ENCODE measurements at regions not wholly inside any gene's neighbourhood (a gene's known extent, or its start where the extent isn't known, plus 50 kb on each side); places are given as distances from the start of the nearest gene placed in this dataset.
"Not testable (repeated sequence)": the region's sequence is repeated elsewhere in the genome, so short reads cannot be mapped to it uniquely, and the experiment has no call there.

DNA sequence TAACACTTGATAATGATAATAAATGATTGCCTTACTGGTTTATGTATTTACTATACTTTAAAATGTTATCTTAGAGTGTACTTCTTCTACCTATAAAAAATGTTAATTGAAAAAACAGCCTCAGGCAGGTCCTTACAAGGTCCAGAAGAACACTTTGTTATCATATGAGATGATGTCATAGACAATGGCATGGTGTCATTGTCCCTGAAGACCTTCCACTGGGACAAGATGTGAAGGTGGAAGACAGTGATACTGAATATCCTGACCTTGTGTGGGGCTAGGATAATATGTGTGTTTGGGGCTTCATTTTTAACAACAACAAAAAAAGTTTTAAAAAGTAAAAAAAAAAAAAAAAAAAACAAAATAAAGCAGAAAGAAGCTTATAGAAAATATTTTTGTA is 342.2 kb upstream of the KYNU start:
- no peaks in the 10 kb centered on the region for H3K9me3 Mint-ChIP-seq

DNA sequence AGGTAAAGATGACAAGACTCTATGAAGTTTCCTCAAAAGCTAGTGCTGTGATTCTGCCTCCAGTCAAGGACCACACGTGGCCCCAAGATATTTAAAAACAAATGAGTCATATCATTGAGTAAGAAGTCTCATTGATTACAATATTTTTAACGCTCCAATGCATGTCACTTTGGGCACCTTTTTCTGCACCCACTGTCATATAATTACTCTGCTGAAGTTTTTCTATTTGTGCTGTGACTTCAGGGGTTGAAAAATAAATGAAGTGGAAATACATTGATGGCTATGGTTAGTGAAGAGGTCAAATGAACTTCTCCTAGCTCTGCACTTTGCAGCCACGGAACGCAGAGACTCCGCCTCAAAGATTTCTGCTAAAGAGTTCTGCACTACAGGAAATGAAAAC is 344.3 kb upstream of the KYNU start:
- DNase-seq = no peak
- Mint-ChIP-seq H3K36me3 (ENCODE audit: low read depth) (no peaks in the 10 kb centered on the region), H3K27me3 (no peaks in the 10 kb centered on the region), H3K4me1 (no peaks in the 10 kb centered on the region), H3K4me3 (no peak overlapping the region), H3K9me3 (no peaks in the 10 kb centered on the region), H3K27ac (no peak overlapping the region)
- intact Hi-C loops (cut with micrococcal nuclease) = no loop called here

More for the DNA sequence above, 342.2 kb upstream of the KYNU start:
- intact Hi-C loops (cut with micrococcal nuclease) = no loop called here
- Mint-ChIP-seq H3K36me3 (ENCODE audit: low read depth) (no peaks in the 10 kb centered on the region), H3K4me3 (no peak overlapping the region), H3K27ac (no peak overlapping the region), H3K4me1 (no peaks in the 10 kb centered on the region), H3K27me3 (no peaks in the 10 kb centered on the region)
- DNase-seq = no peak

DNA sequence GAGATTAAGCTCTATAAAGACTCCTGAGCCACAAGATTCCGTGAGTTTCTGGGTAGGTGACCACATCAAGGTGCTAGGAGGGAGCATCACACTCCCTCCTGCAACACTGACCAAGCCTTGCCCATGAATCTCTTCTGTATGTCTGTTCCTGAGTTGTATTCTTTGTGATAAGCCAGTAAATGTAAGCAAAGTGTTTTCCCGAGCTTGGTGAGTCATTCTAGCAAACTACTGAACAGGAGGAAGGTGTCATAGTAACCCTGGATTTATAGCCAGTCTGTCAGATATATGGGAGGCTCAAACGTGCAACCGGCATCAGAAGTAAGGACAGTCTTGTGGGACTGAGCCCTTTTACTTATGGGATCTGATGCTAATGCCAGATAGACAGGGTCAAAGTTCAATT is 346.1 kb upstream of the KYNU start:
- H3K4me1 Mint-ChIP-seq = no peaks in the 10 kb centered on the region
- intact Hi-C loops (cut with micrococcal nuclease) = no loop called here
- no peak overlapping the region for H3K27ac Mint-ChIP-seq

GRCh38 chr2:142525720-142526119 is 351.7 kb upstream of the KYNU start:
- Mint-ChIP-seq H3K9me3 (no peaks in the 10 kb centered on the region), H3K4me1 (no peaks in the 10 kb centered on the region), H3K4me3 (no peak overlapping the region), H3K27me3 (no peaks in the 10 kb centered on the region), H3K27ac (no peak overlapping the region), H3K36me3 (ENCODE audit: low read depth) (no peaks in the 10 kb centered on the region)
- DNase-seq = no peak
- intact Hi-C loops (cut with micrococcal nuclease) = no loop called here

More for the DNA sequence above, 346.1 kb upstream of the KYNU start:
- no peak for DNase-seq
- Mint-ChIP-seq H3K36me3 (ENCODE audit: low read depth) (no peaks in the 10 kb centered on the region), H3K27me3 (no peaks in the 10 kb centered on the region), H3K9me3 (no peaks in the 10 kb centered on the region), H3K4me3 (no peak overlapping the region)

DNA sequence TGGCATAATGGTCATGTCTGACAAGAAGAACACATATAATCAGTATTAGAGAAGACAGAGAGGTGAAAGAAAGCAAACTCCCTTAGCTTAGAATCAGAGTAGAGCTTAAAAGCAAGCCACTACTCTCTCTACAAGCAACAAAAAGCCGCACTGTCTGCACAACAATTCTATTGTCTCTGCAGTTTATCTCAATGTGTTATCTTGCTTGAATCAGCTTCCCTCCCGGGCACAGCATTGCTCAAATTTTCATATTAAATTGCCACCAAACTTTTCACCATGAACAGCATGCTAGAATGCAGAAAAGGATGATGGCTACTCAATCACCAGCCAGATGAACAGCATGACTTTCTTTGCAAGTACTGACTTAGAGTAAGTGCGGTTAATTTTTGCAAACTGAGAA is 356.0 kb upstream of the KYNU start:
- Mint-ChIP-seq H3K4me3 (no peak overlapping the region), H3K27me3 (no peaks in the 10 kb centered on the region), H3K36me3 (ENCODE audit: low read depth) (no peaks in the 10 kb centered on the region), H3K27ac (no peak overlapping the region), H3K9me3 (no peaks in the 10 kb centered on the region), H3K4me1 (no peaks in the 10 kb centered on the region)
- intact Hi-C loops (cut with micrococcal nuclease) = no loop called here
- no peak for DNase-seq

GRCh38 chr2:142515493-142515892 is 362.0 kb upstream of the KYNU start:
- Mint-ChIP-seq H3K27ac (no peak overlapping the region), H3K9me3 (no peaks in the 10 kb centered on the region)

DNA sequence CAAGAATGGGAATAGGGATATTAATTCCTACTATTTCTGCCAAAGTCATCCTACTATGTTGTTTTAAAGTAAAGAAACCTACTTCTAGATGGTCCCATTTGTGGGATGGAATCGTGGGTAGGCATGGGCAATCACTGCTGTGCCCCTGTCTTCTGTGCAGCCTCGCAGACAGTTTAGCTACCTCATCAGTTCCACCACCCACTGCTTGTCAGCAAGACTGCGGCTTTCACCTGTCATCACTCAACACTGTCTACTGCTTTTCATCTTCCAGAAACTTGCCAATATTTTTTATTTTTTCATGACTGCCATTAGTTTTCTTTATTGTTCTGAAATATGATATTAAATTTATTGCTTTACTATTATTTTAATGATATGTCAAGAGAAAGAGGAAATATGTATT is 368.1 kb upstream of the KYNU start:
- H3K9me3 Mint-ChIP-seq = no peaks in the 10 kb centered on the region
- intact Hi-C loops (cut with micrococcal nuclease) = no loop called here
- no peak overlapping the region for H3K27ac Mint-ChIP-seq
- no peak overlapping the region for H3K4me3 Mint-ChIP-seq
- no peak for DNase-seq
- no peaks in the 10 kb centered on the region for H3K4me1 Mint-ChIP-seq
- no peaks in the 10 kb centered on the region for H3K36me3 Mint-ChIP-seq (ENCODE audit: low read depth)
- no peaks in the 10 kb centered on the region for H3K27me3 Mint-ChIP-seq

More at GRCh38 chr2:142515493-142515892, 362.0 kb upstream of the KYNU start:
- H3K36me3 Mint-ChIP-seq (ENCODE audit: low read depth) = no peaks in the 10 kb centered on the region
- DNase-seq = no peak
- H3K4me3 Mint-ChIP-seq = no peak overlapping the region
- no peaks in the 10 kb centered on the region for H3K4me1 Mint-ChIP-seq
- no peaks in the 10 kb centered on the region for H3K27me3 Mint-ChIP-seq
- intact Hi-C loops (cut with micrococcal nuclease) = no loop called here

- Mint-ChIP-seq H3K4me1 (no peaks in the 10 kb centered on the region), H3K4me3 (no peak overlapping the region), H3K9me3 (no peaks in the 10 kb centered on the region), H3K27ac (no peak overlapping the region), H3K36me3 (ENCODE audit: low read depth) (no peaks in the 10 kb centered on the region), H3K27me3 (no peaks in the 10 kb centered on the region)
- intact Hi-C loops (cut with micrococcal nuclease) = no loop called here
- no peak for DNase-seq
These were observed 372.7 kb upstream of the KYNU start for GRCh38 chr2:142504754-142505153.

DNA sequence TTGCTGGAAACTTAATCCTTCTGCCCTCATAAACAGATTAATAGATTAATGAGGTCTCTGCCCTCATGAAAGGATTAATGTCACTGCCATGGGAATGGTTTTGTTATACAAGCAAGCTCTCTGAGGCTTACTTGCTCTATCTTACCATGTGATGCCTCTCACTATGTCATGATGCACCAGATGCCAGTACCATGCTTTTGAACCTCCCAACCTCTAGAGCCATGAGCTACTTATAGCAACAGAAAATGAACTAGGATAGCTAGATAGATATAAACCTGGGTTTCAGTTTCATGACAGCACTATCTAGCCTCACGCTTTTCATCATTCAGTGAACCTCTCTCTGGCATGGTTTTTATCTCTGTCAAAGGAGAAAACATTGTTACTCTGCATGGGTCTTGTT is 371.6 kb upstream of the LRP1B start:
- no peak for DNase-seq
- Mint-ChIP-seq H3K9me3 (no peaks in the 10 kb centered on the region), H3K36me3 (ENCODE audit: low read depth) (no peaks in the 10 kb centered on the region), H3K27ac (no peak overlapping the region), H3K27me3 (no peaks in the 10 kb centered on the region), H3K4me1 (no peaks in the 10 kb centered on the region), H3K4me3 (no peak overlapping the region)
- intact Hi-C loops (cut with micrococcal nuclease) = no loop called here

DNA sequence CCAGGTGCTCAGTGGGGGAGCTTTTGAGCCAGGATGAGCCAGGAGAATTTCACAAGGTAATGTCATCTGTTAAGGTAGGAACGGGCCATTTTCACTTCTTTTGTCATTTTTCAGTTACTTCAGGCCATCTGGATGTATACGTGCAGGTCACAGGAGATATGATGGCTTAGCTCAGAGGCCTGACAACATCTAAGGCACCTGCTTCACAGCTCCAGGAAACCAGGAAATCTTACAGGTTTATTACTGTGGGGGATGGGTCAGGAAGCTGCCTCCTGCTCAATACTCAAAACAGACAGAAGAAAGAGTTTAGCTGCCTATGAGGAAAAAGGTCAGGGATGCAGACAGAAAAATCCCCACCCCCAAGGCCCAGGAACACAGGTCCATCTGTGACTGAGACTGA is 364.3 kb upstream of the LRP1B start:
- Mint-ChIP-seq H3K27me3 (no peaks in the 10 kb centered on the region), H3K4me3 (no peak overlapping the region), H3K4me1 (no peaks in the 10 kb centered on the region), H3K36me3 (ENCODE audit: low read depth) (no peaks in the 10 kb centered on the region), H3K27ac (no peak overlapping the region), H3K9me3 (no peaks in the 10 kb centered on the region)
- no peak for DNase-seq
- intact Hi-C loops (cut with micrococcal nuclease) = no loop called here

DNA sequence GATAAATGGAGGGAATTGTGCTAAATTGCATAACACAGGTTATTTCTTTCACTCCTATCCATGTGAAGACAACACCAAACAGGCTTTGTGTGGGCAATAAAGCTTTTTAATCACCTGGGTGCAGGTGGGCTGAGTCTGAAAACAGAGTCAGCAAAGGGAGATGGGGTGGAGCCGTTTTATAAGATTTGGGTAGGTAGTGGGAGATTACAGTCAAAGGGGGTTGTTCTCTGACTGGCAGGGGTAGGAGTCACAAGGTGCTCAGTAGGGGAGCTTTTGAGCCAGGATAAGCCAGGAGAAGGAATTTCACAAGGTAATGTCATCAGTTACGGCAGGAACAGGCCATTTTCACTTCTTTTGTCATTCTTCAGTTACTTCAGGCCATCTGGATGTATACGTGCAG is 358.8 kb upstream of the LRP1B start:
- H3K4me1 Mint-ChIP-seq; H3K27me3 Mint-ChIP-seq; DNase-seq; intact Hi-C loops (cut with micrococcal nuclease); H3K27ac Mint-ChIP-seq; H3K9me3 Mint-ChIP-seq; H3K36me3 Mint-ChIP-seq (ENCODE audit: low read depth); H3K4me3 Mint-ChIP-seq: not testable (repeated sequence)

- intact Hi-C loops (cut with micrococcal nuclease) = no loop called here
- Mint-ChIP-seq H3K9me3 (no peaks in the 10 kb centered on the region), H3K27ac (no peak overlapping the region), H3K4me1 (no peaks in the 10 kb centered on the region), H3K4me3 (no peak overlapping the region), H3K27me3 (no peaks in the 10 kb centered on the region), H3K36me3 (ENCODE audit: low read depth) (no peaks in the 10 kb centered on the region)
- DNase-seq = no peak
These were observed 353.3 kb upstream of the LRP1B start for GRCh38 chr2:142484111-142484510.

GRCh38 chr2:142483653-142484052 is 352.8 kb upstream of the LRP1B start:
- intact Hi-C loops (cut with micrococcal nuclease) = no loop called here
- DNase-seq = no peak
- H3K9me3 Mint-ChIP-seq = no peaks in the 10 kb centered on the region
- no peak overlapping the region for H3K27ac Mint-ChIP-seq
- H3K4me1 Mint-ChIP-seq = no peaks in the 10 kb centered on the region
- H3K27me3 Mint-ChIP-seq = no peaks in the 10 kb centered on the region
- H3K4me3 Mint-ChIP-seq = no peak overlapping the region
- no peaks in the 10 kb centered on the region for H3K36me3 Mint-ChIP-seq (ENCODE audit: low read depth)

- Mint-ChIP-seq H3K9me3 (no peaks in the 10 kb centered on the region), H3K36me3 (ENCODE audit: low read depth) (no peaks in the 10 kb centered on the region), H3K27me3 (no peaks in the 10 kb centered on the region), H3K27ac (no peak overlapping the region), H3K4me1 (no peaks in the 10 kb centered on the region), H3K4me3 (no peak overlapping the region)
- no peak for DNase-seq
- intact Hi-C loops (cut with micrococcal nuclease) = no loop called here
These were observed 347.4 kb upstream of the LRP1B start for GRCh38 chr2:142478206-142478605.

GRCh38 chr2:142472382-142472781 is 341.6 kb upstream of the LRP1B start:
- no peaks in the 10 kb centered on the region for H3K36me3 Mint-ChIP-seq (ENCODE audit: low read depth)

More at GRCh38 chr2:142472382-142472781, 341.6 kb upstream of the LRP1B start:
- Mint-ChIP-seq H3K27me3 (no peaks in the 10 kb centered on the region), H3K27ac (no peak overlapping the region), H3K4me3 (no peak overlapping the region), H3K9me3 (no peaks in the 10 kb centered on the region), H3K4me1 (no peaks in the 10 kb centered on the region)
- intact Hi-C loops (cut with micrococcal nuclease) = no loop called here
- no peak for DNase-seq
